ENCODE measurements at regions not wholly inside any gene's neighbourhood (a gene's known extent, or its start where the extent isn't known, plus 50 kb on each side); places are given as distances from the start of the nearest gene placed in this dataset.
"Not testable (repeated sequence)": the region's sequence is repeated elsewhere in the genome, so short reads cannot be mapped to it uniquely, and the experiment has no call there.

DNA sequence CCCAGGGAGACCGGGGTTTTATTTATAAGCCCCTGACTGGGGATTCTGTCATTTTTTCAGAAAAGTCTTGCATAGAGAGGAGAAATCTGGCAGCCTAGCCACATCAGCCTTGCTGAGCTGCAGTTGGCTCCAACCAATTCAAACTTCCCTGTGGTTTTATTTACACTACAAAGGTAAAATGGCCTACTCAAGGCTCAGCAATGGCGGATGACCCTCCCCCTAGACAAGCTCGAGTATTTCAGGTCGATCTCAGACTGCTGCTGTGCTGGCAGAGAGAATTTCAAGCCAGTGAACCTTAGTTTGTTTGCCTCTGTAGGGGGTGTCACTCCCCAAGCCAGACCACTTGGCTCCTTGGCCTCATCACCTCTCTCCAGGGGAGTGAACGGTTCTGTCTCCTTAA, 52.9 kb downstream of the CDY2A start:
- ATAC-seq; intact Hi-C loops (cut with micrococcal nuclease); DNase-seq: not testable (repeated sequence)

GRCh38 chrY:18085910-18086309, 60.3 kb downstream of the CDY2A start:
- ATAC-seq; intact Hi-C loops (cut with micrococcal nuclease); DNase-seq: not testable (repeated sequence)

DNA sequence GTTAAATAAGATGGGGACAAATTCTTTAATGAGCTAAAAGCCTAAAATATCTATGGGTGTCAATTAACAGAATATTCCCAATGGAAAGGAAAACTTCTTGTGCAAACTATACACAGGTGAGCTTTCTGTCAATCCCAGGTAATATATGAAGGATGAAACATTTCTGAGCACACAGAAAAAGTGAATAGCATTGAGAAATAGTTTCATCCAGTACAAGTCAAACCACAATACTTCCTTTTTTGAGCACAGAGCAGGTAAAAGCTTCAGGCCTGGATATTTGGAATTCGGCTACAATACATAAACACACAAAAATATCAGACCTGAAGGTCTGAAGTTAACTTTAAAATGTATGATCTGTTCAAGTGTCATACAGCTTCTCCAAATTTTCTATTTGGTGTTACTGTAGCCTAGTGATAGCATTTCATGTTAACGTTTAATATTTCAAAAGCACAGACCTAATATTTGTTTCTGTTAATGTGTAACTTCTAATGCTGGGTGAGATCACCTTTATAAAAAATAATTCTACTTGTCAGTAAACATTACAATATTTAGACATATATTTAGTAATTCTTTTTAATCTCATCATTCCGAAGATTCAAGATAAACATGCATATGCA, 60.9 kb downstream of the CDY2A start:
- ATAC-seq; DNase-seq; intact Hi-C loops (cut with micrococcal nuclease): not testable (repeated sequence)

- ATAC-seq, DNase-seq: not testable (repeated sequence)
Measured at GRCh38 chrY:18087943-18088655, 62.5 kb downstream of the CDY2A start.

GRCh38 chrY:18092952-18093351, 67.4 kb downstream of the CDY2A start:
- intact Hi-C loops (cut with micrococcal nuclease); DNase-seq; ATAC-seq: not testable (repeated sequence)

More at GRCh38 chrY:18087943-18088655, 62.5 kb downstream of the CDY2A start:
- intact Hi-C loops (cut with micrococcal nuclease): not testable (repeated sequence)

- DNase-seq; intact Hi-C loops (cut with micrococcal nuclease); ATAC-seq: not testable (repeated sequence)
Measured at GRCh38 chrY:18105691-18106090, 80.1 kb downstream of the CDY2A start.

DNA sequence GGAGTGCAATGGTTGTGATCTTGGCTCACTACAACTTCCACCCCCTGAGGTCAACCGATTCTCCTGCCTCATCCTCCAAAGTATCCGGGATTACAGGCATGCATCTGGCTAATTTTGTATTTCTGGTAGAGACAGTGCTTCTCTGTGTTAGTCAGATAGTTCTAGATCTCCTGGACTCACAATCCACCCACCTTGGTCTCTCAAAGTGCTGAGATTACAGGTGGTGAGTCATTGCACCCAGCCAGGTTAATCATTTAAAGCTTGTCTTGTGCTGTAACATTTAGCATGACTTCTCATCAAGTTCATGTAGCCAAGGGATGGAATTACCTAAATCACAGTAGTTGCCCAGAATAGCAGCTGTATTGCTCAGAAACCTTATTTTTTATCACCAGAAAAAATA, 92.8 kb downstream of the CDY2A start:
- DNase-seq; ATAC-seq; intact Hi-C loops (cut with micrococcal nuclease): not testable (repeated sequence)

DNA sequence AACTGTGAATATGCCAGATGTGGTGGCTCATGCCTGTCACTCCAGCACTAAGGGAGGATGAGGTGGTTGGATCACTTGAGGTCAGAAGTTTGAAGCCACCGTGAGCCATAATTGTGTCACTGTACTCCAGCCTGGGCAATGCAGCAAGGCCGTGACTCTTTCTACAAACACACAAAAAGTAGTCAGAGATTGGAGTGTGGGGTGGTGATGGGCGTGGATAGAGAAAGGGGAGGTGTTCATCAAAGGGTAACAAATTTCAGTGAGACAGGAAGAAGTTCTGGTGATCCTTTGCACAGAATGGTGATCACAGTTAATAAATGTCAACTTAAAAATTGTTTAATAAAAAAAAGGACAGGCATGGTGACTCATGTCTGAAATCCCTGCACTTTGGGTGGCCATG, 112.1 kb downstream of the CDY2A start:
- intact Hi-C loops (cut with micrococcal nuclease); DNase-seq; ATAC-seq: not testable (repeated sequence)

DNA sequence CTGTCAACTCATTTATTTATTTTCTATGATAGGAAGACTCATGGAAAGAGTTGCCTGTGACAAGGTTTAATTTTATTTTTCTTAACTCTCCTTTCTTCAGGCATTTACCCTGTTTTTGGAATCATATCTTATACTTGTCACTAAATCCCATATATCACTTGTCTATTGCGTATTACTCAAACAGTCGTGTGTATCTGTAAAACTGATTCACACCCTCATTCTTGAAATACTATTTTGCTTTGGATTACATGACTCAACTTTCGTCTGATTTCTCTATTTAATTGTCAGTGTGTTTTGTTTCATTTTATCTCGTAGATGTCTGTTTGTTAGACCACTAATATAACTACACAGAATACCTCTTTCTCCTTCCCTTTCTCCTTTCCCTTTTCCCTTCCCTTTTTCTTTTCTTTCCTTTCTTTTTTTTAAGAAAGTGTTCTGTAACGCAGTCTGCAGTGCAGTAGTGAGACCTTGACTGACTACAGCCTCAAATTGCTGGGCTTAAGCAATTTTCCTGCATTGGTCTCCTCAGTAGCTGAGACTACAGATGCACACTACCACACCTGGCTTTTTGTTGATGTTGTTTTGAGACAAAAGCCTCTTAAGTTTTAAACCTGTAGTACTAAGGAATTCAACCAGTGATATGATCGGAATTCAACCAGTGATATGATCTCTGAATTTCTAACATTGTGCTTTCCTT, 113.9 kb downstream of the CDY2A start:
- intact Hi-C loops (cut with micrococcal nuclease); ATAC-seq; DNase-seq: not testable (repeated sequence)

DNA sequence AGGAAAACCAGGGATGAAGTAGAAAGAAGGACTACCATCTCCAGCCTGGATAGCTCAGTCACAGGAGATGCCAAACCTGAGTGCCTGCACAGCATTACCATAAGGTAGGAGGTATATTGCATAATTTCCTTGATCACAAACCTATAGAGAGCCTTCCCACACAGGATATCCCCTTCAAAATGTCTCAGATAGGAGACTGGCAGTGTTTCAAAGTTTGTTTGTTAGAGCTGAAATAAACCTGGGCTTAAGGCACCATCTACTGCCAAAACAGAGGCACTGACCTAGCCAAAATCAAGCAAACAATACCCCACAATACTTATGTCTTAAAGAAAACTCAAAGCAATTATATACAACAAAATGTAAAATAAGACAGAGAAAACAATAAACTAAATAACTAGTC, 120.8 kb downstream of the CDY2A start:
- DNase-seq; ATAC-seq; intact Hi-C loops (cut with micrococcal nuclease): not testable (repeated sequence)

GRCh38 chrY:18152626-18153025, 127.0 kb downstream of the CDY2A start:
- ATAC-seq; intact Hi-C loops (cut with micrococcal nuclease): not testable (repeated sequence)

DNA sequence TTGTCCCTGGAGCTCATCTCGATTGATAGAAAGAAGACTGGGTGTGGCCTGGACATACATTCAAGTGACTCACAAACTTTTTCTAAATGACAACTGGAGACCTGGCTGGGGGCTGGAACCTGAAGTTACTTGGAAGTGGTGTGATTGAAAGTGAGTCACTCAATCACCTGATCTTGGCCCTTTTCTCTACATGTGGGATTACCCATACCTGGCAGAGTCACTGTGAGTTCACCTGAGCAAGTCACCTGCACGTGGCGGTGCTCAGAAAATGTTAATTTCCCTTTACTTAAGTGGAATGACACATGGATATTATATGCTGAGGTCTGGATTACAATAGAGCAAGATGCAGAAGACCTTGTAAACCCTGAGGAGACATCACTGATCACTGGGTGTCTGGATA, 140.2 kb downstream of the CDY2A start:
- intact Hi-C loops (cut with micrococcal nuclease); DNase-seq; ATAC-seq: not testable (repeated sequence)

More at GRCh38 chrY:18152626-18153025, 127.0 kb downstream of the CDY2A start:
- not testable (repeated sequence) for DNase-seq

- ATAC-seq: peak; percentile 68
- intact Hi-C loops (cut with micrococcal nuclease); DNase-seq: not testable (repeated sequence)
Measured at GRCh38 chrY:18176118-18176517, 150.5 kb downstream of the CDY2A start.

GRCh38 chrY:18188982-18189683, 163.5 kb downstream of the CDY2A start:
- DNase-seq; intact Hi-C loops (cut with micrococcal nuclease): not testable (repeated sequence)
- ATAC-seq: peak; percentile 98

- intact Hi-C loops (cut with micrococcal nuclease); ATAC-seq; DNase-seq: not testable (repeated sequence)
Measured at GRCh38 chrY:18237580-18237979, 212.0 kb downstream of the CDY2A start.

- ATAC-seq; DNase-seq; intact Hi-C loops (cut with micrococcal nuclease): not testable (repeated sequence)
Measured at GRCh38 chrY:18262562-18262961, 237.0 kb downstream of the CDY2A start.

GRCh38 chrY:18271126-18271525, 245.5 kb downstream of the CDY2A start:
- DNase-seq; intact Hi-C loops (cut with micrococcal nuclease); ATAC-seq: not testable (repeated sequence)

- intact Hi-C loops (cut with micrococcal nuclease); DNase-seq; ATAC-seq: not testable (repeated sequence)
Measured at GRCh38 chrY:18294353-18294752, 252.2 kb upstream of the HSFY1 start.

GRCh38 chrY:18298461-18298860, 248.1 kb upstream of the HSFY1 start:
- intact Hi-C loops (cut with micrococcal nuclease); DNase-seq; ATAC-seq: not testable (repeated sequence)
